ENCODE measurements at regions not wholly inside any gene's neighbourhood (a gene's known extent, or its start where the extent isn't known, plus 50 kb on each side); places are given as distances from the start of the nearest gene placed in this dataset.

Small RNAs in the stretch of these regions (small RNA-seq; reads per million reads assigned to genes)
- gene ABBA01006766.1 (0 reads per million in 4 donors), gene NMTRS-TGA3-1 (0 reads per million in 4 donors)
